ENCODE measurements at regions not wholly inside any gene's neighbourhood (a gene's known extent, or its start where the extent isn't known, plus 50 kb on each side); places are given as distances from the start of the nearest gene placed in this dataset.

DNA sequence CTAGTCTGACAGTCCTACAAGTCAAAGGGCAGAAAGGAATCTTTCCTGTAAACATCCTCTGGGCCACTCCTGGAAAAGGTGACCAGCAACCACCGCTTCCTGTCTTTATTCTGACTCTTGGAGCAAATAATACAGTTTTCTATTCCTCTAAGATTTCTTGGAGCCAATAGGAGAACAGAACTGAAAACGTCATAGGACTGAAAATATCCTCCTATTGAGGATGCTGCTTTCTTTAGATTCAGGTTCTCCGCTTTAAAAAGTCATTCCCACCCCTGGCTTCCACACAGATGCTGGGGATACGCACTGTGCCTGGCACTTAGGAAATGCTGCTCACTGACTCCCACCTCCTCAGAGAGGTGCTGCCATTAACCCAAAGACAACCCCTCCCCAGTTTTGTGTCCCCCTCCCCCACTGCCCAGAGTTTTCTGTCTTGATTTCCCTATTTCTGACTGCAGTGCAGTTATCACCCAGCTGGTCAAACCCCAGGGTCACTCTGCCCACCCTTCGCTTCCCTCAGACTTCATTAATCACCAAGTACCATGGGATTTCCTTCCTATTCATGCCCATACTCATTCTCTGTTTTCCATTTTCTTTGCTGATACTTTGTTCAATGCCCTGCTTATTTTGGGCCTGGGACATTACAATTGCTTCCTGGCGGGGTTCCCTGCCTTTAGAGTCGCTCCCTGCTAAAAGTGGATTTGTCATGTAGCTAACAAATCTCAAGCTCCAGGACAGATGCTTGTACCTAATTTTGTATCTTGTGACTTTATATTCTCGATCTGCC, 82.1 kb upstream of the ARHGAP29 start (continued):
- TF ChIP-seq ZNF281 (CRISPR knock-in tag; IDR thresholded peaks at IDR 0.05; ENCODE audit: borderline replicate concordance) = no peak
- TF ChIP-seq ZNF318 (CRISPR knock-in tag; IDR thresholded peaks at IDR 0.05) = no peak
- no peak for TF ChIP-seq NR2F6 (IDR thresholded peaks at IDR 0.05)
- TF ChIP-seq NR2F6 (CRISPR knock-in tag; IDR thresholded peaks at IDR 0.05) = 0 out of 2 replicates have a peak, but pooled peaks have one; percentile 21
- TF ChIP-seq, protein P1, sequence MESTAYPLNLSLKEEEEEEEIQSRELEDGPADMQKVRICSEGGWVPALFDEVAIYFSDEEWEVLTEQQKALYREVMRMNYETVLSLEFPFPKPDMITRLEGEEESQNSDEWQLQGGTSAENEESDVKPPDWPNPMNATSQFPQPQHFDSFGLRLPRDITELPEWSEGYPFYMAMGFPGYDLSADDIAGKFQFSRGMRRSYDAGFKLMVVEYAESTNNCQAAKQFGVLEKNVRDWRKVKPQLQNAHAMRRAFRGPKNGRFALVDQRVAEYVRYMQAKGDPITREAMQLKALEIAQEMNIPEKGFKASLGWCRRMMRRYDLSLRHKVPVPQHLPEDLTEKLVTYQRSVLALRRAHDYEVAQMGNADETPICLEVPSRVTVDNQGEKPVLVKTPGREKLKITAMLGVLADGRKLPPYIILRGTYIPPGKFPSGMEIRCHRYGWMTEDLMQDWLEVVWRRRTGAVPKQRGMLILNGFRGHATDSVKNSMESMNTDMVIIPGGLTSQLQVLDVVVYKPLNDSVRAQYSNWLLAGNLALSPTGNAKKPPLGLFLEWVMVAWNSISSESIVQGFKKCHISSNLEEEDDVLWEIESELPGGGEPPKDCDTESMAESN (CRISPR knock-in tag; conservative IDR thresholded peaks at IDR 0.05) = no peak
- no peak for TF ChIP-seq ZNF451 (CRISPR knock-in tag; IDR thresholded peaks at IDR 0.05)
- TF ChIP-seq, protein P2, sequence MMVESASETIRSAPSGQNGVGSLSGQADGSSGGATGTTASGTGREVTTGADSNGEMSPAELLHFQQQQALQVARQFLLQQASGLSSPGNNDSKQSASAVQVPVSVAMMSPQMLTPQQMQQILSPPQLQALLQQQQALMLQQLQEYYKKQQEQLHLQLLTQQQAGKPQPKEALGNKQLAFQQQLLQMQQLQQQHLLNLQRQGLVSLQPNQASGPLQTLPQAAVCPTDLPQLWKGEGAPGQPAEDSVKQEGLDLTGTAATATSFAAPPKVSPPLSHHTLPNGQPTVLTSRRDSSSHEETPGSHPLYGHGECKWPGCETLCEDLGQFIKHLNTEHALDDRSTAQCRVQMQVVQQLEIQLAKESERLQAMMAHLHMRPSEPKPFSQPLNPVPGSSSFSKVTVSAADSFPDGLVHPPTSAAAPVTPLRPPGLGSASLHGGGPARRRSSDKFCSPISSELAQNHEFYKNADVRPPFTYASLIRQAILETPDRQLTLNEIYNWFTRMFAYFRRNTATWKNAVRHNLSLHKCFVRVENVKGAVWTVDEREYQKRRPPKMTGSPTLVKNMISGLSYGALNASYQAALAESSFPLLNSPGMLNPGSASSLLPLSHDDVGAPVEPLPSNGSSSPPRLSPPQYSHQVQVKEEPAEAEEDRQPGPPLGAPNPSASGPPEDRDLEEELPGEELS (CRISPR knock-in tag; IDR thresholded peaks at IDR 0.05) = peak; percentile 28; the same call in 1 of the 2 replicates
- TF ChIP-seq ZNF282 (IDR thresholded peaks at IDR 0.05; ENCODE audit: partially characterized antibody) = no peak
- no peak for TF ChIP-seq POLR2A (IDR thresholded peaks at IDR 0.05; ENCODE audit: insufficient read depth in 1 of 2, low read depth in 2 of 2, low read length in 2 of 2)

Data from HepG2 (cell line).